ENCODE measurements at regions not wholly inside any gene's neighbourhood (a gene's known extent, or its start where the extent isn't known, plus 50 kb on each side); places are given as distances from the start of the nearest gene placed in this dataset.

DNA sequence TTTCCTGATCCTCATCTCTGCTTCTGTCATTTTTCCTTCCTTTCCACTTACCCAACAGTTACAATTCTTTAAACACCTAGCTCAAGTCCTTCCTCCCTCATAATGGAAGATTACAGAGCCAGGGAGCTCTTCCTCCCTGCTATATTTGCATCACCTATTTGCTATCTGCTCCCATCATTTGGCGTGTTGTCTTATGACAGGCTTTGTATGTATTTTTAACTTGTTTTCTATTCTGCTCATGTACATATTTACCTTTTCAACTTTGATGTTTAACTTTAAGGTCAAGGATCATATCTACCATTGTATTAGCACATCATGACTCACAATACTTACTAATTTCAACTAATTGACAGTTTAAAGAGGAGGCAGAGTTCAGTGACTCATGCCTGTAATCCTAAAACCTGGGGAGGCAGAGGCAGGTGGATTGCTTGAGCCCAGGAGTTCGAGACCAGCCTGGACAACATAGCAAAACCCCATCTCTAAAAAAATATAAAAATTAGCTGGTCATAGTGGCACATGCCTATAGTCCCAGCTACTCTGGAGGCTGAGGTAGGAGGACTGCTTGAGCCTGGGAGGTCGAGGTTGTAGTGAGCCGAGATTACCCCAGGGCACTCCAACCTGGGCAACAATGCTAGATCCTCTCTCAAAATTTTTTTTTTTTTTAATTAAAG, 92.5 kb upstream of the FOXN2 start:
- TF ChIP-seq CTCF (IDR thresholded peaks at IDR 0.05 in 4 of 5, conservative IDR thresholded peaks at IDR 0.05 in 1 of 5) = no peak
- no peak for TF ChIP-seq POLR2A (IDR thresholded peaks at IDR 0.05)
